ENCODE measurements at regions not wholly inside any gene's neighbourhood (a gene's known extent, or its start where the extent isn't known, plus 50 kb on each side); places are given as distances from the start of the nearest gene placed in this dataset.

GRCh38 chr5:155091063-155091648, 77.6 kb downstream of the KIF4B start (continued):
- TF ChIP-seq KAT7 (CRISPR knock-in tag; IDR thresholded peaks at IDR 0.05; ENCODE audit: borderline replicate concordance) (no peak), ZNF532 (CRISPR knock-in tag; IDR thresholded peaks at IDR 0.05; ENCODE audit: borderline replicate concordance) (no peak), PRDM15 (CRISPR knock-in tag; IDR thresholded peaks at IDR 0.05) (no peak), CDX4 (CRISPR knock-in tag; IDR thresholded peaks at IDR 0.05; ENCODE audit: borderline replicate concordance) (no peak), ZNF317 (CRISPR knock-in tag; IDR thresholded peaks at IDR 0.05; ENCODE audit: borderline replicate concordance, low read depth) (no peak), E2F1 (CRISPR knock-in tag; IDR thresholded peaks at IDR 0.05) (no peak), NR1H2 (CRISPR knock-in tag; IDR thresholded peaks at IDR 0.05) (no peak), FOXP1 (CRISPR knock-in tag; IDR thresholded peaks at IDR 0.05; ENCODE audit: borderline replicate concordance) (no peak), CTCF (IDR thresholded peaks at IDR 0.05) (no peak)

- DNase-seq (ENCODE audit: low spot score) (no peak), ATAC-seq (no peak)
- Mint-ChIP-seq H3K27ac (no peak overlapping the region), H3K27me3 (ENCODE audit: low read depth) (no peaks in the 10 kb centered on the region), H3K36me3 (no peaks in the 10 kb centered on the region), H3K4me1 (0 out of 2 replicates have a peak, but pooled peaks cover under 1% of the 10 kb centered on the region), H3K4me3 (no peak overlapping the region), H3K9me3 (peaks cover 6% of the 10 kb centered on the region)
- CTCF ChIA-PET: no interaction called here
- POLR2A ChIA-PET: no interaction called here
- TF ChIP-seq FOXP4 (CRISPR knock-in tag; IDR thresholded peaks at IDR 0.05): no peak
- no peak for TF ChIP-seq ZNF317 (CRISPR knock-in tag; IDR thresholded peaks at IDR 0.05; ENCODE audit: borderline replicate concordance, low read depth)
- TF ChIP-seq ZNF532 (CRISPR knock-in tag; IDR thresholded peaks at IDR 0.05; ENCODE audit: borderline replicate concordance): no peak
- TF ChIP-seq NR2C2 (CRISPR knock-in tag; IDR thresholded peaks at IDR 0.05): no peak
- TF ChIP-seq MLX (CRISPR knock-in tag; IDR thresholded peaks at IDR 0.05): no peak
- TF ChIP-seq GABPB1 (CRISPR knock-in tag; IDR thresholded peaks at IDR 0.05): no peak
Measured at GRCh38 chr5:155091768-155092717, 78.5 kb downstream of the KIF4B start.
